OCI-LY3 (cell line): ENCODE measurements at regions not wholly inside any gene's neighbourhood (a gene's known extent, or its start where the extent isn't known, plus 50 kb on each side); places are given as distances from the start of the nearest gene placed in this dataset.

Experiments
- H2AFZ ChIP-seq: fragments of 200-600, 300-600 bp; shearing (Covaris generic); 2 replicates; pipeline ENCODE4 v1.6.0; 2014; ENCODE audit warnings: antibody characterized with exemption, low read depth, low read length
- H3K27ac ChIP-seq: fragments of 200-600, 300-600 bp; sonication (generic); 2 replicates; pipeline ENCODE4 v1.5.1; 2014; ENCODE audit warnings: mild to moderate bottlenecking, low read length, moderate library complexity, mixed read lengths
- H3K27me3 ChIP-seq: fragments of 200-600, 300-600 bp; sonication (generic); 2 replicates; pipeline ENCODE4 v1.6.1; 2014; ENCODE audit warnings: low read depth, low read length, mixed read lengths
- H3K36me3 ChIP-seq: fragments of 200-600, 300-600 bp; sonication (generic); replicated peaks from 2 replicates; pipeline ENCODE3; 2014; ENCODE audit warnings: low read depth, low read length, mixed read lengths
- H3K4me1 ChIP-seq: fragments of 300-600, 200-600 bp; sonication (generic); 2 replicates; pipeline ENCODE4 v1.6.1; 2014; ENCODE audit warnings: low read length, mixed read lengths
- H3K4me2 ChIP-seq: fragments of 200-600, 300-600 bp; sonication (generic); 2 replicates; pipeline ENCODE4 v1.6.1; 2014; ENCODE audit warnings: low read length, mixed read lengths
- H3K4me3 ChIP-seq: fragments of 300-600, 200-600 bp; sonication (generic); 2 replicates; pipeline ENCODE4 v1.5.1; 2014; ENCODE audit warnings: antibody characterized with exemption, mild to moderate bottlenecking, low read length, moderate library complexity
- H3K79me2 ChIP-seq: fragments of 300-600, 200-600 bp; shearing (Covaris generic); 2 replicates; pipeline ENCODE4 v1.6.1; 2014; ENCODE audit warnings: mild to moderate bottlenecking, low read length, mixed read lengths
- H3K9ac ChIP-seq: fragments of 300-600, 200-600 bp; shearing (Covaris generic); 2 replicates; pipeline ENCODE4 v1.6.0; 2014; ENCODE audit warnings: mild to moderate bottlenecking, low read length, moderate library complexity
- H3K9me3 ChIP-seq: fragments of 200-600, 300-600 bp; shearing (Covaris generic); 2 replicates; pipeline ENCODE4 v1.6.1; 2014; ENCODE audit warnings: low read length, mixed read lengths; ENCODE audit not compliant: insufficient read depth
- H4K20me1 ChIP-seq: fragments of 200-600, 300-600 bp; sonication (generic); 2 replicates; pipeline ENCODE4 v1.6.1; 2016; ENCODE audit warnings: low read length, mixed read lengths; ENCODE audit not compliant: insufficient read depth
- EZH2phosphoT487 ChIP-seq: fragments of 200-600 bp; shearing (Covaris generic); IDR thresholded peaks from 2 replicates; pipeline ENCODE4 v1.6.1; 2018; ENCODE audit warnings: antibody characterized with exemption, mixed run types, low read depth
- TF ChIP-seq, protein P1 (sequence below): fragments of 200-600, 300-600 bp; sonication (generic); IDR thresholded peaks from 2 replicates; pipeline ENCODE4 v1.5.1; 2014; ENCODE audit warnings: antibody characterized with exemption, low read length, low read depth

DNA sequence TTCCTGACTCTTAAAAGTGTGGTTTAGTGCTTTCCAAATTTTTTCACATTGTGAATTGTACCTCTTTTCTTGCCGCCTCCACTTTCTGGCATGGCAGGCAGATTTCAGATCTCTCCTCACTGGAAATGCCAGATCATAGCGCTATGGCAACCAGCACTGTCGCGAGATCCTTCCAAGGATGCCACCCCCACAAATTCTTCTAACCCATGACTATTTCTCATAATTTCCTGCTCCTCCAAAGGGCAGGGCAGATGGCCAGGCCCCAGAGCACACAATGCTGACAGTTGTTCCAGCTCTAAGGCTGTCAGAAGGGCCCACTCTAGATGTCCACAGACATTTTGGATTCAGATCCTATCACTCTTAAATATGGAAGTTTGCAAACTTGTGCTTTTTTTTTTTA lies 446.2 kb upstream of the RIOK2 start:
- H3K4me2 ChIP-seq, result no peak overlapping the region
- H3K9ac ChIP-seq, result no peak overlapping the region
- no peaks in the 10 kb centered on the region for H4K20me1 ChIP-seq
- no peak overlapping the region for H2AFZ ChIP-seq
- H3K27ac ChIP-seq, result no peak overlapping the region
- no peak for TF ChIP-seq EZH2phosphoT487
- TF ChIP-seq, protein P1, sequence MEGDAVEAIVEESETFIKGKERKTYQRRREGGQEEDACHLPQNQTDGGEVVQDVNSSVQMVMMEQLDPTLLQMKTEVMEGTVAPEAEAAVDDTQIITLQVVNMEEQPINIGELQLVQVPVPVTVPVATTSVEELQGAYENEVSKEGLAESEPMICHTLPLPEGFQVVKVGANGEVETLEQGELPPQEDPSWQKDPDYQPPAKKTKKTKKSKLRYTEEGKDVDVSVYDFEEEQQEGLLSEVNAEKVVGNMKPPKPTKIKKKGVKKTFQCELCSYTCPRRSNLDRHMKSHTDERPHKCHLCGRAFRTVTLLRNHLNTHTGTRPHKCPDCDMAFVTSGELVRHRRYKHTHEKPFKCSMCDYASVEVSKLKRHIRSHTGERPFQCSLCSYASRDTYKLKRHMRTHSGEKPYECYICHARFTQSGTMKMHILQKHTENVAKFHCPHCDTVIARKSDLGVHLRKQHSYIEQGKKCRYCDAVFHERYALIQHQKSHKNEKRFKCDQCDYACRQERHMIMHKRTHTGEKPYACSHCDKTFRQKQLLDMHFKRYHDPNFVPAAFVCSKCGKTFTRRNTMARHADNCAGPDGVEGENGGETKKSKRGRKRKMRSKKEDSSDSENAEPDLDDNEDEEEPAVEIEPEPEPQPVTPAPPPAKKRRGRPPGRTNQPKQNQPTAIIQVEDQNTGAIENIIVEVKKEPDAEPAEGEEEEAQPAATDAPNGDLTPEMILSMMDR, result no peak
- H3K27me3 ChIP-seq, result no peaks in the 10 kb centered on the region
- no peaks in the 10 kb centered on the region for H3K36me3 ChIP-seq
- H3K4me1 ChIP-seq, result no peaks in the 10 kb centered on the region
- H3K79me2 ChIP-seq, result no peaks in the 10 kb centered on the region
- H3K4me3 ChIP-seq, result no peak overlapping the region
- no peaks in the 10 kb centered on the region for H3K9me3 ChIP-seq

DNA sequence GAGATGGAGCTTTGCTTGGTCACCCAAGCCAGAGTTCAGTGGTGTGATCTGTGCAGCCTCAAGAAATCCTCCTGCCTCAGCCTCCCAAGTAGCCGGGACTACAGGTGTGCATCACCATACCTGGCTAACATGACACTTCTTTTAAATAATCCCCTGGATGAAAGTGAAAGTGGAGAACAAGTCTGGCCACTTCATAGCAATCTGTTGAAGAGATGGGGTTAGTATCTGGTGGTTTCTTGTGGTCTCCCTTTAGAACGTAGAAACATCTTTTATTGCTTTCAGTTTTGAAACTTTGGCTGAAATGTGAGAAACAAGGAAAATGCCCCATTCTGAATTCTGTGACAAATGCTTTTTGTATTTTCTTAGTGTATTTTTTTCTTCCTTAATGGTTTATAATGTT lies 452.5 kb upstream of the RIOK2 start:
- no peaks in the 10 kb centered on the region for H3K27me3 ChIP-seq
- no peaks in the 10 kb centered on the region for H4K20me1 ChIP-seq
- H2AFZ ChIP-seq, result no peak overlapping the region
- no peak overlapping the region for H3K9ac ChIP-seq
- no peak overlapping the region for H3K4me3 ChIP-seq
- H3K79me2 ChIP-seq, result no peaks in the 10 kb centered on the region
- H3K36me3 ChIP-seq, result no peaks in the 10 kb centered on the region
- TF ChIP-seq, protein P1, result no peak
- no peak for TF ChIP-seq EZH2phosphoT487
- H3K9me3 ChIP-seq, result no peaks in the 10 kb centered on the region
- H3K4me2 ChIP-seq, result no peak overlapping the region
- no peak overlapping the region for H3K27ac ChIP-seq
- H3K4me1 ChIP-seq, result no peaks in the 10 kb centered on the region

GRCh38 chr5:97636766-97637165 lies 453.7 kb upstream of the RIOK2 start:
- no peak overlapping the region for H3K27ac ChIP-seq
- H3K9me3 ChIP-seq, result no peaks in the 10 kb centered on the region
- no peak overlapping the region for H3K9ac ChIP-seq
- H4K20me1 ChIP-seq, result no peaks in the 10 kb centered on the region
- no peak overlapping the region for H2AFZ ChIP-seq
- H3K27me3 ChIP-seq, result no peaks in the 10 kb centered on the region
- H3K4me2 ChIP-seq, result no peak overlapping the region
- H3K4me3 ChIP-seq, result no peak overlapping the region
- no peaks in the 10 kb centered on the region for H3K36me3 ChIP-seq
- no peaks in the 10 kb centered on the region for H3K4me1 ChIP-seq
- TF ChIP-seq, protein P1, result no peak
- TF ChIP-seq EZH2phosphoT487, result no peak
- H3K79me2 ChIP-seq, result no peaks in the 10 kb centered on the region

DNA sequence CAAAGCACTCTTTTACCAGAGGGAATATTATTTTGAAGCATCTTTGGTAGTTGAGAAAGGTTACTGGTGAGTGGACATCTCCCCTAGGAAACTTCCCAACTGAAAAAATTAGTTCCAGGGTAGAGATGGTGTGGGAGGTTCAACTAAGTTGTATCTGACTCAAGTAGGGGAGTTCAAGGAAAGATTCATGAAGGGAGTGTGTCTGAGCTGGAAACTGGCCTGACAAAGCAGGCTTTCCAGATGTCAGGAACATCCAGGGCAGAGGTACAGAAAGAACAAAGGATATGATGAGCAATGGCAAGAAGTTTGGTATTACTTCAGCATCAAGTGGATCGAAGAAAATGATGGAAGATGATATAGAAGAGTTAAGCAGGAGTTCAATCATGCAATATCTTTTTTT lies 458.0 kb upstream of the RIOK2 start:
- Histone ChIP-seq H3K79me2 (no peaks in the 10 kb centered on the region), H3K9ac (no peak overlapping the region), H3K9me3 (no peaks in the 10 kb centered on the region), H3K36me3 (no peaks in the 10 kb centered on the region), H3K4me2 (no peak overlapping the region), H3K27ac (no peak overlapping the region), H3K4me1 (no peaks in the 10 kb centered on the region), H4K20me1 (no peaks in the 10 kb centered on the region), H2AFZ (no peak overlapping the region), H3K27me3 (no peaks in the 10 kb centered on the region), H3K4me3 (no peak overlapping the region)
- TF ChIP-seq EZH2phosphoT487, result no peak
- TF ChIP-seq, protein P1, result no peak
